ENCODE measurements at regions not wholly inside any gene's neighbourhood (a gene's known extent, or its start where the extent isn't known, plus 50 kb on each side); places are given as distances from the start of the nearest gene placed in this dataset.

GRCh38 chr7:125197731-125198393, 268.2 kb upstream of the POT1 start:
- DNase-seq (ENCODE audit: low spot score) = no peak
- Histone ChIP-seq H3K27me3 (no peaks in the 10 kb centered on the region), H3K9me3 (ENCODE audit: low read depth) (no peaks in the 10 kb centered on the region), H3K4me3 (no peak overlapping the region), H3K4me1 (ENCODE audit: insufficient read depth) (no peaks in the 10 kb centered on the region), H3K4me2 (no peak overlapping the region), H2AFZ (no peak overlapping the region), H3K27ac (no peak overlapping the region), H3K79me2 (no peaks in the 10 kb centered on the region), H4K20me1 (ENCODE audit: insufficient read depth, poor library complexity, severe bottlenecking) (no peaks in the 10 kb centered on the region), H3K36me3 (replicated peaks; ENCODE audit: insufficient read depth, low read depth) (no peaks in the 10 kb centered on the region), H3K9me2 (replicated peaks; ENCODE audit: insufficient read depth) (no peaks in the 10 kb centered on the region)
- WGBS (ENCODE audit: low lambda C conversion rate, missing lambda C conversion rate) = 81% methylated on average over 6 of the region's 6 CpGs
- no peak for TF ChIP-seq CTCF (IDR thresholded peaks at IDR 0.05; ENCODE audit: poor library complexity)
- TF ChIP-seq EZH2 (IDR thresholded peaks at IDR 0.05; ENCODE audit: borderline replicate concordance) = no peak
- no peak for TF ChIP-seq EZH2phosphoT487 (IDR thresholded peaks at IDR 0.05; ENCODE audit: low read depth, severe bottlenecking, unreplicated experiment)

- no peak overlapping the region for H3K27ac ChIP-seq
- no peak for DNase-seq (ENCODE audit: low spot score)
- H3K27me3 ChIP-seq = no peaks in the 10 kb centered on the region
- no peaks in the 10 kb centered on the region for H3K4me1 ChIP-seq (ENCODE audit: insufficient read depth)
- no peak overlapping the region for H3K4me3 ChIP-seq
- no peaks in the 10 kb centered on the region for H3K36me3 ChIP-seq (replicated peaks; ENCODE audit: insufficient read depth, low read depth)
- 80% methylated on average over 1 of the region's 1 CpG for WGBS (ENCODE audit: low lambda C conversion rate, missing lambda C conversion rate)
- no peaks in the 10 kb centered on the region for H3K9me3 ChIP-seq (ENCODE audit: low read depth)
- H2AFZ ChIP-seq = no peak overlapping the region
- H3K79me2 ChIP-seq = no peaks in the 10 kb centered on the region
- H3K4me2 ChIP-seq = no peak overlapping the region
- H4K20me1 ChIP-seq (ENCODE audit: insufficient read depth, poor library complexity, severe bottlenecking) = no peaks in the 10 kb centered on the region
- H3K9me2 ChIP-seq (replicated peaks; ENCODE audit: insufficient read depth) = no peaks in the 10 kb centered on the region
- TF ChIP-seq EZH2phosphoT487 (IDR thresholded peaks at IDR 0.05; ENCODE audit: low read depth, severe bottlenecking, unreplicated experiment) (no peak), CTCF (IDR thresholded peaks at IDR 0.05; ENCODE audit: poor library complexity) (no peak), EZH2 (IDR thresholded peaks at IDR 0.05; ENCODE audit: borderline replicate concordance) (no peak)
Measured at GRCh38 chr7:125195156-125195555, 265.5 kb upstream of the POT1 start.

GRCh38 chr7:125193263-125193662, 263.6 kb upstream of the POT1 start:
- 79% methylated on average over 2 of the region's 2 CpGs for WGBS (ENCODE audit: low lambda C conversion rate, missing lambda C conversion rate)
- Histone ChIP-seq H3K9me3 (ENCODE audit: low read depth) (no peaks in the 10 kb centered on the region), H3K27me3 (no peaks in the 10 kb centered on the region), H2AFZ (no peak overlapping the region), H3K4me2 (no peak overlapping the region), H3K9me2 (replicated peaks; ENCODE audit: insufficient read depth) (no peaks in the 10 kb centered on the region), H4K20me1 (ENCODE audit: insufficient read depth, poor library complexity, severe bottlenecking) (no peaks in the 10 kb centered on the region), H3K4me3 (no peak overlapping the region), H3K4me1 (ENCODE audit: insufficient read depth) (no peaks in the 10 kb centered on the region), H3K79me2 (no peaks in the 10 kb centered on the region), H3K36me3 (replicated peaks; ENCODE audit: insufficient read depth, low read depth) (no peaks in the 10 kb centered on the region), H3K27ac (no peak overlapping the region)
- no peak for TF ChIP-seq CTCF (IDR thresholded peaks at IDR 0.05; ENCODE audit: poor library complexity)
- TF ChIP-seq EZH2 (IDR thresholded peaks at IDR 0.05; ENCODE audit: borderline replicate concordance) = no peak
- no peak for TF ChIP-seq EZH2phosphoT487 (IDR thresholded peaks at IDR 0.05; ENCODE audit: low read depth, severe bottlenecking, unreplicated experiment)
- DNase-seq (ENCODE audit: low spot score) = no peak

Data from hepatocyte (in vitro differentiated cells).